Jurkat, Clone E6-1 (cell line): ENCODE measurements at regions not wholly inside any gene's neighbourhood (a gene's known extent, or its start where the extent isn't known, plus 50 kb on each side); places are given as distances from the start of the nearest gene placed in this dataset.

Source experiments
- DNase-seq: peaks from one replicate; pipeline ENCODE4 v3.0.0-alpha.2; 2011; ENCODE audit warnings: low read depth, low spot score
- H3K4me3 ChIP-seq: 2 replicates; pipeline ENCODE4 v1.5.1; 2011; ENCODE audit warnings: mild to moderate bottlenecking, low read length, control low read depth, moderate library complexity

DNA sequence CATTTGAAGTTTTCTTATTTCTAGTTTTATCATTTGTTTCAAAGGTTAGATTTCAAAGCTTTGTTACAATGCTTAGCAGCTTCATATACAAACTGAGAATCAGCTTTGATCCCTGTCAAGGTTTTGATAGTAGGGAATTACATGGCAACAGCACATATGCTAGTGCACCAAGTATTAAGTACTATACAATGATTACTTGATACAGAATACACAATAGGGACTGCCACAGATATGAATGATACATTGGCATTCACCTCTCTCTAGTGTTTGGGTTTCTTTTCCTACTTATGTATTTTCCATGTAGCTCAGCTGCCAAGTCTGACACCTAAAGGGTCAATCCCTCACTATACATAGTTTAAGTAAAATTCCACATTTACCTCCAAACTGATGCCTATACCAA is 344.0 kb downstream of the FAT4 start:
- no peak overlapping the region for H3K4me3 ChIP-seq
- DNase-seq: no peak

DNA sequence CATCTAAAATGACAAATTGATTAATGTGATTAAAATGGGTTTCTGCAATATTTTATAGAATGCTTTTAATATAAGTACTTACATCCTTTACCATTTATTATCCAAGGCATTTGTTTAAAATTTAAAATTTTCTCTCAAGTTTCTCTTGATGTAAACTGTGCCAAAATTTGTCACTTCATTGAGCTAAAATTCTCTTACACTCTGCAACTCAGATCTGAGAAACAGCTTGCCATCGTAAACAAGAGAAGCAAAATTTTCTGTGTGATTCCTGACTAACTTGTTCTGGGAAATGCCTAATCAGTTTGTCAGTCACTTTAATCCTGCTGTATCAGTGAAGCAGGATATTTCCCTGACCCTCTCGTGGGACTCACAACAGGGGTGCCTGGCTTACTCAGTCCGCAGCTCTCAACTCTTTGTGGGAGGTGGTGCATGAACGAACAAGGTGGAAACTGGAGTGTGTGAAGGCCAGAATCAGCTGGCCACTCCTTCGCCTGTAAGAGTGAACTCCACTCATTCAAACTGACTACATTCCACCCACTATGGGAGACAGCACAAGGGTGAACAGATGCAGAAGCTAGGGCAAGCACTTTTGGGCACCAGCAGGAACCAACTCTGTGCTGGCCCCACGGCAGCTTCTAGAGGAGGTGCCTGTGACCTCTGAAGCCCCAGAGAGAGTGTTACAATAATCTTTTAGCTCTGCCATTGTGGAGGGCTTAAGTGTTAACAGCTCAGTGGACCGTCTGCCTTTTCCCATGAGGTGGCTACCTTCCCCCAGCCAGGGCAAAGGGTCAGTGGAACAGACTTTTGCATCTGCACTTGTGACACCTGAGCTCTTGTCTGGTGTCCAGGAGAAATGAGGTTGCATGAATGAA is 349.4 kb downstream of the FAT4 start:
- H3K4me3 ChIP-seq: no peak overlapping the region
- no peak for DNase-seq

DNA sequence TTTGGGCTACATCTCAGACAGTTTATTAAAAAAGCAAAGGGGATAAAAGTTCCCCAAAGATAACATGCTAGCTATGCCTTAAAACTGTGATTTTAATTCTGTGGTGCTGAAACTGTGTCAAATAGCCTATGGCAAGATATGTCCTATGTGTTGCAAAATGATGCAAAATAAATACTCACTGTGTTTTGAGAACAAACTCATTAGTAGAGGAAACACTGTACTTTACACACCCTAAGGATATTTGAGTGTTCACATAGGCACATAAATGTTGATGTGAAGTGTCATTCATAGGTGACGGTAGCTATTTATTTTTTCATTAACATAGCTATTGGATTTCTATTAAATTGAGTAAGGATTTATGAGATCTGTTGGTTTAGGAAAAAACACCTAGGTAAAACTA is 351.9 kb downstream of the FAT4 start:
- no peak overlapping the region for H3K4me3 ChIP-seq

DNA sequence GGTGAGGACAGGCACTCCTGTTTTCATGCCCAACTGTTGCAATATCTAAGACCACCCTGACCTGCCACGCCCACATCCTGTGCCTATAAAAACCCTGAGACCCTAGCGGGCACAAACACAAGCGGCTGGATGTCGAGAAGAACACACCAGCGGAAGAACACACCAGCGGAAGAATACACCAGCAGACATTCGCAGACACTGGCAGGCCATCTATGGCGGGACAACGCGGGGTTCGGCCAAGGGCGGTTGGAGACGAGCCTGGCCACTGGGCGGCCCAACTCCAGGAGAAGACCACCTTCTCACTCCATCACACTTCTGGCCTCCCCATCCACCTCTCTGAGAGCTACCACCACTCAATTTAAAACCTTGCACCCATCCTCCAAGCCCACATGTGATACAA is 361.4 kb downstream of the FAT4 start:
- no peak overlapping the region for H3K4me3 ChIP-seq
- DNase-seq: no peak

More for the DNA sequence above, 351.9 kb downstream of the FAT4 start:
- DNase-seq: no peak

DNA sequence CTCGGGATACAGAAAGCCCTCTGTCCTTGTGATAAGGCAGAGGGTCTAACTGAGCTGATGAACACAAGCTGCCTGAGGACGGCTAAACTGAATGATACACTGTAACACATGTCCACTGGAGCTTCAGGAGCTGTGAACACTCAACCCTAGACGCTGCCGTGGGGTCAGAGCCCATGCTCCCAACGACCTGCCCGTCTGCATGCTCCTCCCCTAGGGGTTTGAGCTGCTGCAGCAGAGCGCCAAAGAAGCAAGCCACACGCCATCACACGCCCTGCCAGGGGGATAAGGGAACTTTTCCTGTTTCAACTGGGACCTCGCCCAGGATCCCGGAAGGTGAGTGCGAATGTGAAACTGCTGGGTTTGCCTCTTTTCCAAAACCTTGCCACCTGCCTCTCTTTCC is 361.8 kb downstream of the FAT4 start:
- no peak overlapping the region for H3K4me3 ChIP-seq
- DNase-seq: no peak

DNA sequence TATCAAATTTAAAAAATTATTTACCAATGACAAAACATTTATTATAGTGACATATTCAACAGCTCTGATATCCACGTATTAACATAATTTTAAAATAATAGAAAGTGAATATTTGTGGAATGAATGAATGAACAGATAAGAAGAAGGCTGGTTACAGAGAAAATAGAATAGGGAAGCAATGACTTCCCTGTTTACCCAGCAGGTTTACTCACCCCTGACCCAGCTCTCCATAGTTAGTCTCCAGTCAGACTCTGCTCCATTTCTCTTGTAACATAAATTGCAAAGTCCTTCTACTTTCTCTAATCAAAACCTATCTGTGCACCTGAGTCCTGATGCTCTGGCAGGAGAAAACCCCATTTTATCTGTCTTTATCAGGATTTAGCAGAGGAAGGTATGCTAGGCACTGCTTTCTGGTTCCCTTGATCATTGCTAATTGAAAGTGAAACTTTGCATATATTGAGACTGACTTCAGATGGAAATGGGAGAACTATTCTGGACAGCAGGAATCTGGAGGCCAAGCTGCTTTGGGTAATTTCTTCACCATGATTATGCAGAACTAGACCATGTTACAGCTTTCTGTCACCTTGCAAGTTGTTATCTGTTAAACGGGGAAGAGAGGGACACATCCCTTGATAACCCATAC is 363.0 kb downstream of the FAT4 start:
- H3K4me3 ChIP-seq: no peak overlapping the region
- DNase-seq: no peak

DNA sequence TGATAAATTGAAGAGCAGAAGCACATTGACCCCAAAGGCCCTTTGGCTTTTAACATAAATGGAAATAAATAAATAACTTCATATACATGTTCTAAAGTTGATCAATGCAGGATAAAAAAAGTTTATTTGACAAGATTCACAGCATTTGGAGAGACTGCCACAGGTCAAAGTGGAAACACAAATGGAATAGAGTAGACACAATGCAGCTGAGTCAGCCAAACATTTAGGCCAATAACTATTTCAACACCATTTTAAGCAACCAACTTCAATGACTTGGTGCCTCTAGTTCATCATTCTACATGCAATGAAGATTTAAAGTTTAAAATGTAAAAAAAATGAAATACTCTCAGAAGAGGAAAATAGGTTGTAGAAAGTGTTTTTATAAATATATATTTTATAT is 365.2 kb downstream of the FAT4 start:
- no peak overlapping the region for H3K4me3 ChIP-seq
- no peak for DNase-seq

DNA sequence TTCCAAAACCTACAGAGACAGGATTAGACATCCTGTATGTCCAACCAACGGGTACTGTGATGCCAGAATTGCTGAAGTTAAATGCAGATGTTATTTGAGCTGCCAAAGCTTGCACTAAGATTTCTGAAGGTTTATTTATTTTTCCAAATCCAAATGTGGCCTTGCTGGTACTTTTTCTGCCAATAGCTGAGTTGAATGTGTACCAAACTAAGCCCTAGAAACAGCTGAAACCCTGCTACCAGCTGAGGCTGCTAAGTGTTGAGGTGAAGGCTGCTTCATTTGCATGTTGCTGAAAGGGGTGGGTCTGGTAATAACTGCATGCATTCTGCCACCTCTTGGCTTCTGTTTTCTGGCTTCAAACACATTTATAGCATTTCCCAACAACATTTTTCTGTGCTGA is 366.5 kb downstream of the FAT4 start:
- DNase-seq: no peak
- H3K4me3 ChIP-seq: no peak overlapping the region

DNA sequence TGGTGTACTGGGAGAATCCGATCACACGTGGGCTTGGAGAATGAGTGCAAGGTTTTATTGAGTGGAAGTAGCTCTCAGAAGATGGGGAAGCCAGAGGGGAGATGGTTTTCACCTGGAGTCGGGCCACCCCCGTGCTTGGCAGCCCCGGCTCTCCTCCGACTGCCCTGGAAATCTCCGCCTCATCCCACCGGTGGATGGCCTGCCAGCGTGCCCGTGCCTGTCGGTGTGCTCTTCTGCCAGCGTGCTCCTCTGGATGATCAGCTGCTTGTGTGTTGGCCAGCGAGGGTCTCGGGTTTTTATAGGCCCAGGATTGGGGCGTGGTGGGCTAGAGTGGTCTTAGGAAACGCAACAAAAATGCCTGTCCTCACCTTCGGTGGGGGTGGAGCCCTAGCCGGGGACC is 368.0 kb downstream of the FAT4 start:
- H3K4me3 ChIP-seq: no peak overlapping the region
- no peak for DNase-seq

DNA sequence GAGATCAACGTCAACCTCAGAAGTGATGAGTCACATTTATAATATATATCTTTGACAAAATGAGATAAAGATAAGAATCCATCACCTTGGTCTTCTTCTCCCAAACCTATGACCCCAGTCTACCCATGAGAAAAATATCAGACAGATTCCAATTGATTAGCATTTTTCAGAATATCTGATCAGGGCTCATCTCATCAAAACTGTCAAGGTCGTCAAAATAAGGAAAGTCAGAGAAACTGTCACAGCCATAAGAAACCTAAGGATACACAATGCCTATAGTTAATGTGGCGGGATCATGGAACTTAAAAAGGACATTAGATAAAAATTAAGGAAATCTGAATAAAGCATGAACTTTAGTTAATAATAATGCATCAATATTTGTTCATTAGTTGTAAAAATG is 374.1 kb downstream of the FAT4 start:
- H3K4me3 ChIP-seq: no peak overlapping the region
- no peak for DNase-seq

DNA sequence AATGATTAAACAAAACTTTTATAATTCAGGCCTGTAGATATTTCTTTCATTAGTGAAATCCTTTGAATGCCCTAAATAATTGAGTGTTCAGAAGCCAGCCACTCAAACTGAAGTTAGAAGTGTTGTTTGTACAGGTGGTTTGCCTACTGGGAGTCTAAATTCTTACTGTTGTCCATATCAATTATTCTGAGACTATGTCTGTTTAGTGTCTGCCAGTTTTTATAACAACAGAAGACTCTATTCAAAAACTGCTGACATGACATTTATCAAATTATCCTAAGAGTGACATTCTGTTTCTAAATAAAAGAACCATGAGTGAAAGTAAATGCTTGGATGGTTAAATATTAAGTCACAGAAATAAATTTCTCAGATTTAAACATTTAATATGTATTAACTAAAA is 375.1 kb downstream of the FAT4 start:
- DNase-seq: no peak
- H3K4me3 ChIP-seq: no peak overlapping the region

DNA sequence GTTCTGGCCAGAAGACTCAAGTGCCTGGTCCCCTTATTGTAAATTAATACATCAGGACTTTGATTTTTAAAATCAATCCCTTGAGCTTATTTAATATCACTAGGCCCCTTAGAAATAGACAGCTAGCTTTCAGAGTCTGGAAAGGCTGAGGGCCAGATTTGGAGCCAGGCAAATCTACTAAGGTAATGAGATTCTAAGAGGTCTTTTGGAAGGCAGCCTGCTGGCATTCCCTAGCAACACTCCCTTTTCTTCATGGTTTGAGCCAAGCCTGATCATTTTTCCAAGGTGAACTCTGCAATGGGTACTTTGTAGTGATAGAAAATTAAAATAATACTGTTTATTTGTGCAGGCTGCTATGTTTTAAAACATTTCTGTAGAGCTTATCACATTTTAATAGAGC is 378.5 kb downstream of the FAT4 start:
- no peak for DNase-seq
- no peak overlapping the region for H3K4me3 ChIP-seq

DNA sequence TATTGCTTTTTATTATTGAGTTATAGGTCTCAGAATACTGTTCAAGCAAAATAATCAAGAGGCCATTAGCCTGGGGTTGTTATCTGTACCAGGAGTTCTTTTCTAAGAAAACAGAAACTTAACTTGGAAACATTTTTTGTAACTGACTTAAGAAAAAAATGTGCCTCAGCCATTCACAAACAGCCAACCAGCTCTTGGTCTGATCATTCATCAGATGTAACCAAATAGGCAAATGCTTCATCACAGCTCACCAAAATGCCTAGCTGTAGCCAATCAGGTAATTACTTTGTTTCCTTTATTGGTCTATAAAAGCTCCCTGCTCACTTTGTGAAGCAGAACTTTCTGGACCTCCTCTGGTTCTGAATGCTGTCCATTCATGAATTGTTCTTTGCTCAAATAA is 387.7 kb downstream of the FAT4 start:
- H3K4me3 ChIP-seq: no peak overlapping the region
- DNase-seq: no peak

DNA sequence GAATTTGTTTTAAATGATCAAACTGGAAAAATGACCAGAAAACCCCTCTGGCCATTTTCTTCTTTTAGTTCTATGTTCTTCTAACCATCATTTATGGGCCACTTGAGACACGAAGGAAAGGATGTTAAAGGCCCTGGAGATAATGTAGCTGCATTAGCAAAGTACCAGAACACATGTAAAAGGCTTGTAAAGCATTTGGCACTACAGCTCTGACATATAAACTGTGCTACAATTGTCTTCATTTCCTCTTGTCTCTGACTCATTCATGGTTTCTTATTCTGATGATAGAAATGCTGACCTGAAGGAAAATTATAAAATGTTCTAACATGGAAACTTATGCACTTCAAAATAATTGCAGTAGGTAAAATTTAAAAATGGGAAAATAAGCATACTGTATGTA is 388.7 kb downstream of the FAT4 start:
- H3K4me3 ChIP-seq: no peak overlapping the region
- no peak for DNase-seq

DNA sequence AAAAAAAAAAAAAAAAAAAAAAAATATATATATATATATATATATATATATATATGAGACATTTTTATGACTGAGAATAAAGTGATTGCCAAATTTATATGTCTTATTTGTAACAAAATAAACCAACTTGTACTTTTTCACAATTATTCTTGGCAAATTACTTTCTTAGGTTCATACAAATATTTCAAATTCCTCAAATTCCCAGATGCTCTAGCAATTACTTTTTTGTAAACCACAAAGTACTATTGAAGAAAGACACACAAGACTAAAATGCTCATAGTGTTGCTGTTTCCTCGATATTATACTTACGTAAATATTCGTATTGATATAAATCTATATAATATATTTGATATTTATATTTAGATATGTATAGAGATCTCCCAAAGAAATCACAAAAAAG is 390.0 kb downstream of the FAT4 start:
- no peak overlapping the region for H3K4me3 ChIP-seq
- DNase-seq: no peak

DNA sequence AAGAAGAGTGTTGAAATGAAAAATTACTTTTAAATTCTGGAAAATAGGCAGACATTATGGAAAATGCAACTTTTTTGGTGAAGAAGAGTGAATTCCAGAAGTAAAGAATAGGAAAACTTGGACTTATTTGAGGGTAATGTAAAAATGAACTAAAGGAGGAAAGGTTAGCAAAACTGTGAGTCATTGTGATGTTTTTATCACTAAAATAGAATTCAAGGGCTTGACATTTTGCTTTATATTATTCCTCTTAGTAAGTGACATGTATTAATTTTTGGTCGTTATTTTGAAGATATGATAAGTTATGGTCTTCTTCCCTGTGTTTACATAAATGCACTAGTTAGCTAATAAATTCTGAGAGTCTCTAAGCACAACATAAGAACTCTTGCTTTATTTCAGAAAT is 390.9 kb downstream of the FAT4 start:
- no peak for DNase-seq
- H3K4me3 ChIP-seq: no peak overlapping the region

DNA sequence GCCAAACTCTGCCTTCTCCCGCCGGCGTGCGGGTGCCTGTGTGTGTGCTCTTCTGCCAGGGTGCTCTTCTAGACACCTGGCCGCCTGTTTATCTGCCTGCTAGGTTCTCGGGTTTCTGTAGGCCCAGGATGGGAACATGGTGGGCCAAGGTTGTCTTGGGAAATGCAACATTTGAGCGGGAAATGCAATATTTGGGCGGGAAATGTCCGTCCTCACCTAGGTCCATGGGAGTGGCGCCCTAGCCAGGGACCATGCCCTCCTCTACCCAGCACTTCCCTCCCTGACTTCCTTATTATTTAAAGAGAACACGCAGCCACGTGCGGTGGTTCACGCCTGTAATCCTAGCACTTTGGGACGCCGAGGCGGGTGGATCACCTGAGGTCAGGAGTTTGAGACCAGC is 392.6 kb downstream of the FAT4 start:
- no peak for DNase-seq
- H3K4me3 ChIP-seq: no peak overlapping the region

DNA sequence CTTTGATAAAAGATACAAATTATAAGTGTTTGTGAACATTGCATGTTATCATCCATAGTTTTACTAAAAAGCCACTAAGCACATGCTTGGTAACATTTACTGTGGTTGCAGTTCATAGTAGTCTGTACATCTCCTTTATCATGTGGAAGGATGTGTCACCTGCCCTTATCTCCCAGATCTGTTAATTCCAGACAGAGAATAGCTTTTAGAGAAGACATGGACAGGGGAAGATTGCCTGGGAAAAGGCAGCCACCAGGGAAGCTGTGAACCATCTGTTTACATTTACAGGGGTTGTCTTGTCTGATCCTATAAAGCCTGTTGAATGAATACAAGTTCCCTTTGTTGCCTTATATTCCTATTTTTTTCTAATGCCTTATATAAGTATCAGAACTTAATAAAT is 396.0 kb downstream of the FAT4 start:
- H3K4me3 ChIP-seq: no peak overlapping the region
- DNase-seq: no peak

DNA sequence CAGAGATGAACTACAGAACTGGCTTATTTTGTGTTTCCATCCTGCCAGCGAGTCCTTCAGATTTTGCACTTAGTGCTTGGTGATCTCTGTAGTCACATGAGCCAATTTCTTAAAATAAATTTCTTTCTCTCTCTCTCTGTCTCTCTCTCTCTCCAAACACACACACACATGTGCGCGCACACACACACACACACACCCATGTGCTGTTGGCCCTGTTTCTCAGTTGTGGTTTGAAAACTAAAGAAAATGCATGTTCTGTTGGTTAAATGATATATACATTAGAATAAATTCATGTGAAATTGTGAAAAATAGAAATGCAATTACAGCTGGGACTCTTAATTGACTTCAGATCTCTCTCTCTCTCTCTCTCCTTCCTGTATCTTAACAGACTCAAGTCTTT is 399.3 kb downstream of the FAT4 start:
- no peak for DNase-seq
- no peak overlapping the region for H3K4me3 ChIP-seq

DNA sequence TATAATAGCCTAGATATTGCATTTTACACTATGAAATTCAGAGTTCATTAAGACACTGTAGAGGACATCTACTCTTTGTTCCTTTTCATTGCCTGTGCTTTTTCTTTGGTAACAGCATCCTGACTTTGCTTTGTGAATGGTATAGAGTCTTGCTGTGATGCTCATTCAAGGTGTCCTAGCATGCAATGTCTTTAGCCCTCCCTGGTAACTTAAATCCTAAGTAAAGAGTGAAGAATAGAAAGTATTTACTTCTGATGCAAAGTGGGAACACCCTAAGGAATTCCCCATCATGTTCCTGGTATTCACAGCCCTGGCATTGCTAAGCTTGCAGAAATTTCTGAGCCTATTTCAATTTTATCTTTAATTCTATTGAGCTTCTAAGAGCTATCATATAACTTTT is 400.1 kb downstream of the FAT4 start:
- no peak overlapping the region for H3K4me3 ChIP-seq
- no peak for DNase-seq

DNA sequence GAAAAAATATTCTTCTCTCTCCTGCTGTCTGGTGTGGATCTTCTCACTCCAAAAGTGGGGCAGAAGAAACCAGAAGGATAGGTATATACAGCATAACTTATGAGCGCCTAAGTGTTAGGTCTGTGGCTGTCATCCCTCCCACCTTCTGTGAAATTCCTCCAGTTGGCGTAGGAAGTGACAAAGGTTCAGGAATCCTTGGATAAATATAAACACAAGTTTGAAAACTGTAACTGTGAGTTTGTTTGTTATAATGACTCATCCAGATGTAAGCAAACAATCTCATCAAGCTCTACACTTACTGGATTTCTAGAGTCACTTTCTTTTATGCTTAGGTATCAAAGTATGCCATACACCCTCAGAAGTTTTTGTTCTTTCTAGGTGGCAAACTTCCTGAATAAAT is 405.2 kb downstream of the FAT4 start:
- DNase-seq: no peak
- H3K4me3 ChIP-seq: no peak overlapping the region
